Spleen (tissue), 7 donors: ENCODE measurements at regions not wholly inside any gene's neighbourhood (a gene's known extent, or its start where the extent isn't known, plus 50 kb on each side); places are given as distances from the start of the nearest gene placed in this dataset.

Experiments
- CTCF ChIP-seq, 11 experiments: fragments of 200-600 bp in 7 of 11; fragments of 450-650 bp in 4 of 11; sonication (generic) in 4 of 11; IDR thresholded peaks in 8 of 11; conservative IDR thresholded peaks in 3 of 11; 1 replicate in 7 of 11; 2 replicates in 4 of 11; pipeline versions ENCODE4 v1.4.0 to v1.8.0; 2016 to 2021; ENCODE audit warnings: antibody characterized with exemption in 11 of 11, inconsistent platforms in 4 of 11, mild to moderate bottlenecking in 1 of 11
- POLR2AphosphoS5 ChIP-seq, 3 donors: sonication (generic); formaldehyde crosslinking; IDR thresholded peaks; one replicate each; pipeline ENCODE4 v1.5.1; 2017; ENCODE audit warnings: antibody characterized with exemption in 3 of 3
- donor health status: DM: no; HTN: no; CAD: no; lungs with moderate emphysema.
- donor health status: DM: no; HTN: no; CAD: no.
- donor health status: DM: no; HTN: no; CAD: no.

DNA sequence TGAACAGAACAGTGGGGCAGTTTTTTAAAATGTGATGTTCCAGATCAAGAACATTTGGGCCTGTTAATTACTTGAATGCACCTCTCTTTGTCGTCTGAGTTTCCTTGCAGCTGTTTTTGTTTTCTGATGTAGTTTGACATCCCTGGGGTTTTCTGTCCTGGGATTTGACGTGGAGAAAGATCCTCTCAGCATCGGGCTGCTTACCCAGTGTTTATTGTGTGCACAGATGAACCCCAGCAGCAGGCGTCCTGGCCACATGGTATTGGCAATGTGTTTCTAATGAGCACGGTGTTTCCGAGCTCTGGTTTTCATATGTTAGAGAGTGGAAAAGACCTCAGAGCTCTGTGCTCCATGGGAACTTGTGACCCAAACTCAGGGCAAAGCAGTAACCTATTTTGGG, 191.1 kb upstream of the IRX3 start:
- TF ChIP-seq CTCF (IDR thresholded peaks at IDR 0.05 in 8 of 11, conservative IDR thresholded peaks at IDR 0.05 in 3 of 11), result no peak
- no peak for TF ChIP-seq POLR2AphosphoS5 (IDR thresholded peaks at IDR 0.05)
